Activated CD4-positive, alpha-beta T cell treated with anti-CD3 and anti-CD28 coated beads for 48 hours (primary cell): ENCODE measurements at regions not wholly inside any gene's neighbourhood (a gene's known extent, or its start where the extent isn't known, plus 50 kb on each side); places are given as distances from the start of the nearest gene placed in this dataset.
"Not testable (repeated sequence)": the region's sequence is repeated elsewhere in the genome, so short reads cannot be mapped to it uniquely, and the experiment has no call there.

Experiments
- DNase-seq: peaks from one replicate; pipeline ENCODE4 v3.0.0-alpha.2; 2020

DNA sequence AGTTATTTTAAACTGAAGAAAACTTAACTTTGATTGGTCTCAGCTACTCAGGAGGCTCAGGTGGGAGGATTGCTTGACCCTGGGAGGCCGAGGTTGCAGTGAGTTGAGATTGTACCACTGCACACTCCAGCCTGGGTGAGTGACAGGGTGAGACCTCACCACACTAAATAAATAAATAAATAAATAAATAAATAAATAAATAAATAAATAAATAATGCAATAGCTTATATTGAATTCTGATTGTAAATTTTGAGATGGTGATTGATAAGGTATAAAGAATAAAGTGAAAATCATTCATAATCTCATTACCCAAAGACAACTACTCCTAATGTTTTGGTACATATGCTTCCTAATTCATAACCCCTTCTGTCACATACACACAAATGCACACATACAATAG, 58.1 kb downstream of the TUBA3C start:
- no peak for DNase-seq

DNA sequence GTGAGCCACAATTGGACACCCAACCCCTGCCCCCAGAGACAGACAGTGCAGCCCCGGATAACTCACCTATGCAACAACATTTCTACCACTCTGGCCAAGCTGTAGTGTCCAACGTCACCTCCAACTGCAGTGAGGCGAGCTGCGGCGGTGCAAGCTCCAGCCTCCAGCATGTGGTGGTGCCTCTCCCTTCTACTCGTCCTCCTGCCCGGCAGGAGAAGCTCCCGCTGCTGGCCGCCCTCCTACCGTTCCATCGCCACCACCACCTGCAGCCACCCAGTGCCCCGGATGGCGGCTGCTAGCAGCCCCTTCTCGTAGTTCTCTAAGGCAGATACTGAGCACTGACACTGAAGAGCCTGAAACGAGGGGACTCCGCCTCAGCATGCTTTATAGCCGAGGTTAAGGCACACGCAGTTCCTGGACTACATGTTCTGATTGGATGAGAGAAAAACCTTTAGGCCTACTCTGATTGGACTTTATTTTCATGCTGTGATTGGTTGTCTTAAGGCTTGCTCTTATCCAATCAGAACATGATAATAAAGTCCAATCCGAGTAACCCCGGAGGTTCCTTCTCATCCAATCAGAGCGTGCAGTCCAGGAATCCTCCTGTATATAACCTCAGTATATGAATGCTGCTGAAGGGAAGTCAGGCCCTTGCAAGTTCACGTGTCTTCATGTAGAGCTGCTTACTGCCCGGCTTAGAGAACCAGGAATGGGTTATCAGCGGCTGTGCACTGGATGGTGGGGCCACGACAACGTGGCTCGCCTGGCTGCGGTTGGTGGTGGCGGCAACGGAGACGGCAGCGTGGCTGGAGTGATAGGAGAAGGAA, 63.5 kb downstream of the TUBA3C start:
- no peak for DNase-seq

DNA sequence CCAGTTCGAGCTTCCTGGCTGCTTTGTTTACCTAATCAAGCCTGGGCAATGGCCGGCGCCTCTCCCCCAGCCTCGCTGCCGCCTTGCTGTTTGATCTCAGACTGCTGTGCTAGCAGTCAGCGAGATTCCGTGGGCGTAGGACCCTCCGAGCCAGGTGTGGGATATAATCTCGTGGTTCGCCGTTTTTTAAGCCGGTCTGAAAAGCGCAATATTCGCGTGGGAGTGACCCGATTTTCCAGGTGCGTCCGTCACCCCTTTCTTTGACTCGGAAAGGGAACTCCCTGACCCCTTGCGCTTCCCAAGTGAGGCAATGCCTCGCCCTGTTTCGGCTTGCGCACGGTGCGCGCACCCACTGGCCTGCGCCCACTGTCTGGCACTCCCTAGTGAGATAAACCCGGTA, 72.4 kb downstream of the TUBA3C start:
- DNase-seq, result not testable (repeated sequence)

DNA sequence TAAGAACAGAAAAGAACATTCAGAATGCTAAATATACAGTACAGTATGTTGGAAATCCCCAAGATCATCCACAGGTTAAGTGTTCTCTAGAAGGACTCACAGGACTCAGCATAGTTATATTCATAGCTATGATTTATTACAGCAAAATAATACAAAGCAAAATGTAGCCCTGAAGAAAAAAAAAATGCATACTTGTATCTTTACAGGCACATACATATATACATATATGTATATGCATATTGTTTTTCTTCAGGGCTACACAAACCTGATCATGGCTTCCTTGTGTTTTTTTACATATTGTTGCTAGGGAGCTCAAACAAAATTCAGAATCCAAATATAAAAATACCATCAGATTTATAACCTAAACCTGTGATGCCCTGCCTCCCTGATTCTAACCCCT, 78.5 kb downstream of the TUBA3C start:
- DNase-seq, result no peak

DNA sequence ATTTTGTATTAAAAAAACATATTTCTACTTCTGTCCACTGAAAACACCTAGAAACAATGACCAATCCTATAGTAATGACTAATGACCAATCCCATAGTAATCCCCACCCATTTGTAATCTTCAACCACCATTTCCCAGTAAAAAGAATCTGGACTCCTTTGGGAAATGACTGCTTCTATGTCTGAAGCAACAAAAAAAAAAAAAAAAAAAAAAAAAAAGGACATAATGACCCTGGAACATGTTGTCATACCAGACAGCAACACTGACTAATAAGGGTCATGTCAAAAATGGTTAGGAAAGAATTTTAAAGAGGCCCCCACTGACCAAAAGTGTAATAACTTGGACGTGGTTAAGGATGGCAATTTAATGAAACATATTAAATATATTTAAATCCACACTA, 88.3 kb downstream of the TUBA3C start:
- no peak for DNase-seq

DNA sequence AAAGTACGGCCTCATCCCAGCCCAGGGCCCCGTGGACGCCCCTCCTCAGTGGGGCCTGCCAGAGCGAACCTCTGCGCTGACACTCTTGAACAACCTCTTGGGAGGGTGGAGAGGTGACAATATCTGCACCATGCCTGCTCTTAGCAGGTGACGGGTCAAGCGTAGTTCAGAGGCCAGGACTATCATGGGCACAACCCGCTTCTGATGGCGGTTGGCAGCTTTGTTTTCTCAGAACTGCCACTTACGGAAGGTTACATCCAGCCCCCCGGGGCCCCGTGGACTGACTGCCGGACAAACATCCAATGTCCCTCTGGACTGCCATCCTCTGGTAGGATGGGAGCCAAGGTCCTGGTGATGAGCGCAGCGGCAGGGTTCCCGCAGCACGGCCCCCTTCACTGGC, 91.1 kb downstream of the TUBA3C start:
- no peak for DNase-seq

DNA sequence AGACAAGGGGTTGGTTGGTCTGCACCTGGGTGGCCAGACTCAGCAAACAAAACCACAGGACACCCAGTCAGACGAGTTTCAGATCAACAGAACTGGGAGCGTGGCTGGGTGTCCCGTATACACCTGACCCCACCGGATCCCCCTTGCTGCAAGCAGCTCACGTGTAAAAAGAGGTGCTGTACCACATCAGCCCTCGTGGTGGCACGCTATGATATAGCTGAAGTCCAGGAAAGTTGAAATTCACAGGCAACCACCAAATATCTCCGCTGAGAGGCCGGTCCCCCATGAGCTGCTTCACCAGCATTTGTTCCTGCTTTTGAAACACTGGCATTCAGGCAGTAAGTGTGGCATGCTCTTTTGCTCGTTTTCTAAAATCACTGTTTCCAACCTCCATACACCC, 92.3 kb downstream of the TUBA3C start:
- DNase-seq, result no peak

DNA sequence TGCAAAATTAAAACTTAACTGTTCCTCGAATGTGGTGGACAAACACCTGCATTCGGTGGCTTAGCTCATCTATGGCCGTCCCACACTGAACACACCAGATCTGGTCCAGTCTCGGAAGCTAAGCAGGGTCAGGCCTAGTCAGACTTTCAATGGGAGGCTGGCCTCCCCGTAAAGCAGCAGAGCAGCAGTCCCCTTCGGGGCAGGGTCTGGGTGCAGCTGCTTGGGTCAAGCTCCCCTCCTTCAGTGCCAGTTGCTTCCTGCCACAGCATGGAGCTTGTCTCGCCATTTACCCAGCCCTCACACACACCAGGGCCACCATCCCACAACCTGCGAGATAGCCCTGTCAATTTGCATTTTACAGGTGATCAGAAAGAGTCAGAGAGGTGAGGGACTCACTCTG, 93.2 kb downstream of the TUBA3C start:
- no peak for DNase-seq

DNA sequence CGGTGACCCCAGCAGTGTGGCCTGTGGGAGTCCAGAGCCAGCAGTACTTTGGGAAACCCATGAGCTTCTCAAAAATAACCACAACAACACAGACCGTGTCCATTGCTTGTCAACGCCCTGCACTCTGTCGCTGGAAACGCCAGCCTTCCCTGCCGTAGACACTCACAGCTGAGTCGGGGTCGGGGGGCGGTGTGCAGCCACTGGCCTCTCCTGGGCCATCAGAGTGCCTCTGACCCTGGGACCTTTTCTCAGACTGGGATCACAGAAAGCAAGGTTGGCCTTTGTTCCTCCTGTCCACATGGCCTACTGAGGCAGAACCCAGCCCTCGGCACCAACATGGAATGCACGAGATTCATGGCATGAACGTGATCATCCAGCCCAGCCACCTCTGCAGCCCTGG, 95.7 kb downstream of the TUBA3C start:
- no peak for DNase-seq

DNA sequence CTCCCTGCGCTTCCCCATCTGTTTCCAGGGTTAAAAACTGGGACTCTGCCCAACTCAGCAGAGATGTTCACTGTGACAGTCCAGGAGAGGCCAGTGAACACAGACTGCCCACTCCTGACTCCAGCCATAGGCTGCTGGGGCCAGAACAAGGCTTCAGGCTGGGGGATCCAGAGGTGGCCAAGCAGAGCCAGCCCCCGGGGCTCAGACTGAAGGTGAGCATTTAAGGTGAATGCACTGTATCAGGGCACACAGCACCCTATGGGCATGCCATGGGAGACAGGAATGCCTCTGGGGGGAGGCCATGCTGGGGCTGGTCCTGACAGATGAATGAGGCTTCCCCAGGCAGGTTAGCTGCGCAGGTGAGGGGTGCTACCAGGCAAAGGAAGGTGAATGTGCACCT, 96.4 kb downstream of the TUBA3C start:
- no peak for DNase-seq

DNA sequence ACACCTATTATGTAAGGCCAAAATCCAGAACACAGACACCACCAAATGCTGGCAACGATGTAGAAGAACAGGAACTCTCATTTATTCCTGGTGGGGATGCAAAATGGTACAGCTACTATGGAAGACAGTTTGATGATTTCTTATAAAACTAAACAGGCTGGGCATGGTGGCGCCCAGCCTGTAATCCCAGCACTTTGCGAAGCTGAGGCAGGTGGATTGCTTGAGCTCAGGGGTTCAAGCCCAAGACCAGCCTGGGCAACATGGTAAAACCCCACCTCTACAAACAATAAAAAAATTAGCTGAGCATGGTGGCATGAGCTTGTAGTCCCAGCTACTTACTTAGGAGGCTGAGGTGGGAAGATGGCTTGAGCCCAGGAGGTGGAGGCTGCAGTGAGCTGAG, 98.3 kb downstream of the TUBA3C start:
- no peak for DNase-seq

DNA sequence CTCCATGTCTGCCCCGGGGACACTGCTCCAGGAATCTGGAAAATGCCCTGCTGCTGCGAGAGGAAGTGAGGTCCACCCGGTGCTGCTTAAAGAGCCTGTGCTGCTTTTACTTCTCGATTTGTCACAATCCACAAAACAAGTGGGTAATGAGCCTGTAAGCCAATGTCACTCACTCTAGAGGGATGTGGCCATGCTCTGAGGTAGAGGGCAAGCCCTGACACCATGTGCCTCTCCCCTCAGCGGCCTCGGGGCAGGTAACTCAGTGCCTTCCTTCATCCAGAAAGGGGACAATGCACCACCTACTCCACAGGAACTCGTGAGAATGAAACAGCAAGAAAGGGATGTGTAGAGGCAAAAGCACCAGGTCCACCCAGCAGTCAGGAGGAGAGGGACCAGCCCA, 106.2 kb downstream of the TUBA3C start:
- no peak for DNase-seq

DNA sequence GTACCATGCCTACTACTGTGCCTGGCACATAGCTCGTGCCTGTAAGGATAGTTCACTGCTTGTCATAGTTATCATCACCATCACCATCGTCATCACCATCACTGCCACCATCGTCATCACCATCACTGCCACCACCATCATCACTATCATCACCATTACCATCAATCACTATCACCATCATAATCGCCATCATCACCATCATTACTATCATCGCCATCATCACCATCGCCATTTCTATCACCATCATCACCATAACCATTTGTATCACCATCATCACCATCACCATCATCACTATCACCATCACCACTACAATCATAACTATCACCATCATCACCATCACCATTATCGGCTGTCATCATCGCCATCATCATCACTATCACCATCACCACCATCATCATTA, 107.1 kb downstream of the TUBA3C start:
- DNase-seq, result no peak

DNA sequence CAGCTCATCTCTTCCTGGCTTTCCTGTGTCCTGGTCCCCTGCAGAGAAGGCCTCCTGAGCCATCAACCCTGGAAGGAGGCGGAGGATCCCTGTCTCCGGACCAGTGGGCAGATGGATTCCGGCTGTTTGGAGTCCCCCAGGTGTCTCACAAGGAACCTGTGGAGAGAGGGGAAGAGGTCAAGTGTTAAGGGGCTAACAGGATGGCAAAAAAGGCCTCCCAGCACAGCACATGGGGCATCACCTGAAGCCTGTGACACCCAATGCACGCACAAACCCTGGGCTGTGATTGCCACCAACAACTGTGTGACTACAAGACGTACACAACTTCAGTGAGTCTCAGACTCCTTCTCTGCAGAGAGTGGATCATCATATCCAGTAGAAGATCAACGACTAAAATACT, 107.5 kb downstream of the TUBA3C start:
- DNase-seq, result not testable (repeated sequence)

DNA sequence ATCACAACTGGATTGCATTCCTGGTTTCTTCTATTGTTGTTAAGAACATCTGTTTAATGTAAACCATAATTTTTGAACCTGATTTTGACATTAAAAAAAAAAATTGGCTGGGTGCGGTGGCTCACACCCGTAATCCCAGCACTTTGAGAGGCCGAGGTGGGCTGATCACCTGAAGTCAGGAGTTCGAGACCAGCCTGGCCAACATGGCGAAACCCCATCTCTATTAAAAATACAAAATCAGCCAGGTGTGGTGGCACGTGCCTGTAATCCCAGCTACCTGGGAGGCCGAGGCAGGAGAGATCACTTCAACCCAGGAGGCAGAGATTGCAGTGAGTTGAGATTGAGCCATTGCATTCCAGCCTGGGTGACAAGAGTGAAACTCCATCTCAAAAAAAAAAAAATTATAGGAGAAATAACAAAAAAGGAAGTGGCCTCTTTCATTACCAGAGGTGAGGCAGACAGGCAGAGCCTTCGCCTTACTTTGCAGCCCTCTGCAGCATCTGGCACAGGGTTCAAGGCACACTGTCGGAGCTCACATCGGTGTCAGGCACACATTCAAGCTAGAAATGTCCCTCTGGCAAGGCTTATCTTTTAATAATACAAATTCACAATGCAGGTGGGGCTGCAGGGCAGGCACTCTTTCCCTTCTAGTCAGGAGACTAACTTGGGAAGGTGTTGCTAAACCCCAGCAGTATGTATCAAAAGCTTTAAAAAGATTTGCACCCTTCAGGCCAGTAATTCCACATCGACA, 108.5 kb downstream of the TUBA3C start:
- not testable (repeated sequence) for DNase-seq

DNA sequence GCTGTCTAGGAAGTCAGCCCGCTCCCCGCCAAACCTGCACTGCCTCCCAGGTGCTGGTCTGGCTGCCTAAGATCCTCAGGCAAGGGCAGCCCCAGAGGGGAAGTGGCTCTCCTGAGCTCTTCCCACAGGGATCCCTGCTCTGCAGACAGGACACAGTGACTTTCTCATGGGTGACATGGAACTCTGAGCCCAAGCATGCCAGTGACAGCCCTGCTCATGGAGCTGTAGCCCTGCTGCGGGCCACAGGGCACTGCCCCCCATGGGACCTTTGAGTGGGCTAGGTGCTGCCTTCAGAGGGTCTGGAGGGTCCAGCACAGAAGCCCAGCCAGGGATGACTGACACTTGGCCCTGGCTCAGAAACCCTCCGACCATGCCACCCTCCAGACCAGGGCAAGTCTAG, 109.1 kb downstream of the TUBA3C start:
- no peak for DNase-seq

DNA sequence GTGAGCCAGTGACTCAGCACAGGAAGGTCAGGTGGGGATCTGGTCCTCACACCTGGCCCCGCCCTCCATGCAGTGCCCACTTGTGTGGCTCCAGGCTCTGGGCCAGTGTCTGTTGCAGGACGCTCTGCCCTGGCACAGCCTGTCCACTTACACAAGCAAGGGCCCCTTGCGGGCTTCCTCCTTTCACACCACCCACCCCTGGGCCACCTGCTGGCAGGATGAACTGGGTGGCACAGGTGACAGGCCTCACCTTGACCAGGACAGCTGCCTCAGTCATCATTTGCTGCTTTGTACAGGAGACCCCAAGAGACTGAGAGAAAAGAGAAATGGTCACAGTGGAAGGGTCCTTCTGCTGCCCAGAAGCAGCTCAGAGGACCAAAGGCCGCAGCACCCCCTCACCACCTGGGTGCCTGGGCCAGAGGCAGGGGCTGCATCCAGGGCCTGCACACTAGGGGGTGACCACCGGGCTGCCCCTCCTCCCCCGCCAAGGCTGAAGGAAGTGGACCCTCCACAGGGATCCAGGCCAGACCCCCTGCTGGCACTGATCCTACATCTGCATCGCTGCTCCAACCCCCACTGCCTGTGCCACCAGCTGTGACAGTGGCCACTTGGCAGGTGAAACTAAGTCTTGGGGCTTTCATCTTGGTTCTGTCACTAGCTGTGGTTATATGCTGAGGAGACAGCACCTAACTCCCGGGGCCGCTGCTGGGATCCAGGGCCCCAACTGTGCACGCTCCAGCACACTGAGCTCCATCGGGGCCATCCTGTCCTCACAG, 110.3 kb downstream of the TUBA3C start:
- DNase-seq, result no peak

DNA sequence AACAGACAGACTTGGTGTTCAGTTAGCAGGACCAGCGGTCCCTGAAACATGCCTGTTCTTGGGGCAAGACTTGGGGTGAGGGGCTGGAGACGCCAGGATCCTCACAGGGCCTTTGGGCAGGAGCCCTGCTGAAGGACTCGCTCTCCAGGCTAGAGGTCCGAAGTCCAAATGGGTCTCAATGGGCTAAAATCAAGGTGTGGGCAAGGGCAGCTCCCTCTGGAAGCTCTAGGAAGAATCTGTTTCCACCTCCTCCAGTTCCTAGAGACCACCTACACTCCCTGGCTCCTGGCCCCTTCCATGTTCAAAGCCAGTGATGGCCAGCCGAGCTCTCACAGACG, 111.3 kb downstream of the TUBA3C start:
- DNase-seq, result no peak

DNA sequence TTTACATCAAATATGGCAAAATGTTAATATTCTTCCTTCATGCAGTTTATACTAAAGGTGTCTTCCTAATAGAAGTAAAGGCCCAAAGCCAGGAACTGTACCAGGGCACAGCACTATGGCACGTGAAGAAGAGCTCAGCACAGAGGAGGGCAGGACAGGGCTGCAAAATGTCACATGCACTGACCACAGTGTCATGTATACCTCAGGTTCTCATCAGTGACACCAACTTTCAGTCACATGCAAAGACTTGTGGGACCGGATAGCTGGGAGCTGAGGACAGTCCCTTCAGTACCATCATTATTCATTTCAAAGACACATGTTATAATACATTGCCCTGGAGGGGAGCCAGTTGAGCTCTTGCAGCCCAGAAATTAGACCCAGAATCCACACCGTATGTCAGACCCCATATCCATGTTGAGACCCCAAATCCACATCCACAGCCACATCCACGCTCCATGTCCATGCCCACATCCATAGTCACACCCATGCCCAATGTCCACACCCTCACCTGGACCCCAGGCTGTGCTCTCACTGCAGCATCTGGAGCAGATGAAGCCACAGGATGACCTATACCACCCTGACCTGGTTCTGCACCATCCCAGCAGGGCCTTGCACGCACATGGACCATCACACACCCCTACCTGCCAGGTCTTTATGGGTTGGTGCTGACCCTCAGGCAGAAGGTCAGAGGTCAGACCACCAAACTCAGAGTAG, 111.8 kb downstream of the TUBA3C start:
- no peak for DNase-seq

DNA sequence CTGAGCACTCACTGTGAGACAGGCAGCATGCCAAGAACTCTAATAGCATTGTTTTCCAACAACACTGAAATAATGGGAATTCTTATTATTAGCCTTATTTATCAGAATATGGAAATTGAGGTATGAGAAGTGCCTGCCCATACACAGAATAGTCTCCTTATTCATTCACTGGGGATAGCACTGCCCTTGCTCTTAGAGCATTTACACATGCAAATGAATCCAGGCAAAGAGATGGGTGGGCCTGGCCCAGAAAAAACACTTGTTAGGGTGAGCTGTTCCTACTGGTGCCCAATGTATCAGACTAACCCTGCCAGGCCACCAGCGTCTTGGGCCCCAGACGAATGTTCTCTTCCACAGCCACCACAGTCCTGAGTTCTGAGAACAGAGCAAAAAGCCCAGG, 112.9 kb downstream of the TUBA3C start:
- DNase-seq, result no peak

DNA sequence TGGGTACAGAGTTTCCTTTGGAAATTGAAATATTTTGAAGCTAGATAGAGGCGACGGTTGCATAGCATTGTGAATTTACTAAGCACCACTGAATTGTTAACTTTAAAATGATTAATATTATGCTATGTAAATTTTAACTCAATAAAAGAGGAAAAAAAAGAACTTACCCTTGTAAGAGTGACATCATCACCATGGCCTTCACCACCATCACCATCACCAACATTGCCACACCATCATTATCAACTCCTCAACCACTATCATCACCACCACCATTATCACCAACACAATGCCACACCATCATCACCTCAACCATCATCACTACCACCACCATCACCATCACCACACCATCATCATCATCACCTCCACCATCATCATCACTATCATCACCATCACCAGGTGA, 113.9 kb downstream of the TUBA3C start:
- DNase-seq, result no peak

DNA sequence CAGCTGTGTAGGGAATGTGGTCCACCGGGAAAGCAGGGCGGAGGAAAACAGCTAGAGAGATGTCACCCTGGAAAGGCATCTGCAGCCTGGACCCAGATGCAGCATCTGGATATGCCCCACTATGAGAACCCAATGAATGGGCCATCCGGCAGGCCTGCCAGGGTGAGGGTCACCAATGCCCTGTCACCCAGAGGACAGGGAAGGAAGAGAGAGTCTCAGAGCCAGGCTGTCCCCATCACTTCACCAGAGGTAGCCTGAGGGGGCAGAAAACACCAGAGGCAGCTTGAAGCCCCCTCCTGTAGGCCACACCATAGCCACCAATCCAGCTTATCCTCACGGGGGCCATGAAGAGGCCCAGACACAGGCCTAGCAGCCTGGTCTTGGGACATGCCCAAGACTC, 118.8 kb downstream of the TUBA3C start:
- no peak for DNase-seq

DNA sequence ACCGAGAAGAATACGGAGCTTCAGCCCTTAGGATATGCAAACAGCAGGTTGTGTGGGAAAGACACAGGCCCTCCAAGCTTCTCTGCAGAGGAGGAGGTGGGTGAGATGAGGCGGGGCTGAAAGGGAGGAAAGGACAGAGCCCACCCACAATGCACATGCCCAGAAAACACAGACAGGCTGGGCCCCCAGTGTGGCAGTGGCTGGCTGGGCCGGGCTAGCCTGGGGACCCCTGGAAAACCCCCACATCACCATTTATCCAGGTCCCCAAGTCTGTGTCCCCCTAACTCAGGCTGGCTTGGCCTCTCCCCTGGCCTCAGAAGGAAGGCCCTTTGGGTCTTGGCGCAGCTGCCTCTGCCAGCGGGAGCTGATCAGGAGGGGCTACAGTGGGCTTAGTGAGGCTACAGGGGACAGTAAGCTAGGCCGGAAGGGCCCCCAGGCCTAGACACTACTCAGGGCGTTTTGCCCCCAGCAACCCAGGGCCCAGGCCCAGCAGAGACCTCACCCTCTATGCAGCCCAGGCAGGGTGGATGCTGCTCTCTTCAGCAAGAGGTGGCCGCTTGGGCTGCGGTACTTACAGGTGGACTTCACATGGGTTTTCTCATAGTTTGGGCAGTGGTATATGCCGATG, 119.5 kb downstream of the TUBA3C start:
- DNase-seq, result no peak
